Right cardiac atrium (tissue), 5 donors: ENCODE measurements at regions not wholly inside any gene's neighbourhood (a gene's known extent, or its start where the extent isn't known, plus 50 kb on each side); places are given as distances from the start of the nearest gene placed in this dataset.
A peak's percentile ranks its signal among the peaks of the same experiment; 100 is the strongest.
"Not testable (repeated sequence)": the region's sequence is repeated elsewhere in the genome, so short reads cannot be mapped to it uniquely, and the experiment has no call there.

Experiments
- ATAC-seq, 2 donors: fragments of 200-7000 bp; cut with Tn5 transposase; one replicate each; pipeline versions ENCODE4 v1.8.0 to v1.9.1; 2020; ENCODE audit warnings: moderate library complexity in 2 of 2, mild to moderate bottlenecking in 1 of 2
- DNase-seq, 3 donors: peaks; one replicate each; pipeline ENCODE4 v3.0.0-alpha.2; 2020
- H3K27ac ChIP-seq: one replicate; pipeline ENCODE4 v1.5.1; 2013; ENCODE audit warnings: mild to moderate bottlenecking, low read length, control low read depth, moderate library complexity
- H3K27me3 ChIP-seq: one replicate; pipeline ENCODE4 v1.6.1; 2013; ENCODE audit not compliant: control insufficient read depth, insufficient read depth
- H3K4me1 ChIP-seq: one replicate; pipeline ENCODE4 v1.6.1; 2013; ENCODE audit warnings: low read length; ENCODE audit not compliant: control insufficient read depth, insufficient read depth
- H3K4me3 ChIP-seq: one replicate; pipeline ENCODE4 v1.5.1; 2013; ENCODE audit warnings: low read length, control low read depth
- H3K9me3 ChIP-seq: one replicate; pipeline ENCODE4 v1.6.1; 2013; ENCODE audit warnings: low read length; ENCODE audit not compliant: control insufficient read depth
- WGBS: extraction: QIAGEN DNeasy Blood & Tissue Kit; methylation state at CpG from one replicate; pipeline ENCODE4 v1.1.7; 2013; 5-methylcytosine and 5-hydroxymethylcytosine counted together
- intact Hi-C, 4 donors: fragments of 100-400 bp; cut with DNase I; formaldehyde crosslinking; loops; one replicate each; pipeline versions ENCODE4 v1.11.0 to v1.14.0; 2022 to 2023
- donor health status: healthy with polysubstance abuse.
- donor health status: DM: no; HTN: yes; CAD: no.
- donor health status: DM: no; HTN: no; CAD: no.
- donor health status: DM: no; HTN: yes; CAD: no; lungs with severe emphysema.
- donor health status: DM: yes; HTN: yes; CAD: no.

- ATAC-seq, result no peak
- H3K4me1 ChIP-seq, result no peaks in the 10 kb centered on the region
- WGBS, result 90% methylated on average over 2 of the region's 2 CpGs
Measured at GRCh38 chr10:20551761-20552160, 345.4 kb downstream of the NEBL start.

GRCh38 chr10:20535897-20536881 lies 360.9 kb downstream of the NEBL start:
- no peak overlapping the region for H3K4me3 ChIP-seq
- 62% methylated on average over 7 of the region's 7 CpGs for WGBS

More at GRCh38 chr10:20551761-20552160, 345.4 kb downstream of the NEBL start:
- intact Hi-C loops, result no loop called here
- Histone ChIP-seq H3K27me3 (no peaks in the 10 kb centered on the region), H3K27ac (no peak overlapping the region), H3K4me3 (no peak overlapping the region), H3K9me3 (no peaks in the 10 kb centered on the region)
- no peak for DNase-seq

GRCh38 chr10:20531241-20531883 lies 365.7 kb downstream of the NEBL start:
- peak in 1 of 3 donors; percentile 28 for DNase-seq
- ATAC-seq, H3K9me3 ChIP-seq, H3K4me1 ChIP-seq, H3K27ac ChIP-seq, H3K27me3 ChIP-seq, H3K4me3 ChIP-seq, intact Hi-C loops: not testable (repeated sequence)
- 90% methylated on average over 19 of the region's 20 CpGs for WGBS

More at GRCh38 chr10:20535897-20536881, 360.9 kb downstream of the NEBL start:
- intact Hi-C loops, result no loop called here
- H3K27me3 ChIP-seq, result no peaks in the 10 kb centered on the region
- H3K27ac ChIP-seq, result no peak overlapping the region
- H3K9me3 ChIP-seq, result no peaks in the 10 kb centered on the region
- ATAC-seq, result no peak
- H3K4me1 ChIP-seq, result no peaks in the 10 kb centered on the region
- no peak for DNase-seq

GRCh38 chr10:20521186-20521585 lies 375.9 kb downstream of the NEBL start:
- H3K27me3 ChIP-seq, result no peaks in the 10 kb centered on the region
- no peak overlapping the region for H3K4me3 ChIP-seq
- intact Hi-C loops, result no loop called here
- ATAC-seq (no peak), DNase-seq (no peak)
- H3K27ac ChIP-seq, result no peak overlapping the region
- 82% methylated on average over 5 of the region's 5 CpGs for WGBS
- H3K4me1 ChIP-seq, result no peaks in the 10 kb centered on the region
- H3K9me3 ChIP-seq, result no peaks in the 10 kb centered on the region

GRCh38 chr10:20515654-20516053 lies 381.5 kb downstream of the NEBL start:
- 89% methylated on average over 3 of the region's 3 CpGs for WGBS
- intact Hi-C loops, result no loop called here
- Histone ChIP-seq H3K27me3 (no peaks in the 10 kb centered on the region), H3K9me3 (no peaks in the 10 kb centered on the region), H3K27ac (no peak overlapping the region), H3K4me1 (no peaks in the 10 kb centered on the region), H3K4me3 (no peak overlapping the region)
- DNase-seq (no peak), ATAC-seq (no peak)

GRCh38 chr10:20512631-20513030 lies 384.5 kb downstream of the NEBL start:
- 58% methylated on average over 8 of the region's 8 CpGs for WGBS
- H3K9me3 ChIP-seq, result no peaks in the 10 kb centered on the region
- H3K27me3 ChIP-seq, result no peaks in the 10 kb centered on the region
- intact Hi-C loops, result no loop called here
- H3K4me3 ChIP-seq, result no peak overlapping the region
- no peak overlapping the region for H3K27ac ChIP-seq
- DNase-seq (no peak), ATAC-seq (no peak)
- no peaks in the 10 kb centered on the region for H3K4me1 ChIP-seq

GRCh38 chr10:20508921-20509320 lies 388.2 kb downstream of the NEBL start:
- Histone ChIP-seq H3K27me3 (no peaks in the 10 kb centered on the region), H3K27ac (no peak overlapping the region), H3K9me3 (no peaks in the 10 kb centered on the region), H3K4me1 (no peaks in the 10 kb centered on the region), H3K4me3 (no peak overlapping the region)
- DNase-seq (no peak), ATAC-seq (no peak)
- intact Hi-C loops, result no loop called here

- Histone ChIP-seq H3K27me3 (no peaks in the 10 kb centered on the region), H3K27ac (no peak overlapping the region), H3K9me3 (no peaks in the 10 kb centered on the region), H3K4me3 (no peak overlapping the region), H3K4me1 (no peaks in the 10 kb centered on the region)
- ATAC-seq (no peak), DNase-seq (no peak)
- intact Hi-C loops, result no loop called here
- 78% methylated on average over 5 of the region's 5 CpGs for WGBS
Measured at GRCh38 chr10:20502903-20503585, 394.1 kb downstream of the NEBL start.

GRCh38 chr10:20494474-20494873 lies 402.6 kb downstream of the NEBL start:
- intact Hi-C loops, result no loop called here
- H3K9me3 ChIP-seq, result no peaks in the 10 kb centered on the region
- no peak for DNase-seq
- H3K4me1 ChIP-seq, result no peaks in the 10 kb centered on the region
- H3K27me3 ChIP-seq, result no peaks in the 10 kb centered on the region
- WGBS, result 83% methylated on average over 1 of the region's 1 CpG
- no peak overlapping the region for H3K4me3 ChIP-seq
- H3K27ac ChIP-seq, result no peak overlapping the region
- no peak for ATAC-seq

- Histone ChIP-seq H3K9me3 (no peaks in the 10 kb centered on the region), H3K4me3 (no peak overlapping the region), H3K27me3 (no peaks in the 10 kb centered on the region), H3K4me1 (no peaks in the 10 kb centered on the region), H3K27ac (no peak overlapping the region)
- DNase-seq (no peak), ATAC-seq (no peak)
- intact Hi-C loops, result no loop called here
- WGBS, result 35% methylated on average over 2 of the region's 2 CpGs
Measured at GRCh38 chr10:20492447-20492846, 404.7 kb downstream of the NEBL start.

GRCh38 chr10:20489961-20490360 lies 407.1 kb downstream of the NEBL start:
- H3K4me3 ChIP-seq, result no peak overlapping the region
- no peak for DNase-seq
- H3K27ac ChIP-seq, result no peak overlapping the region
- intact Hi-C loops, result no loop called here
- H3K9me3 ChIP-seq, result no peaks in the 10 kb centered on the region
- WGBS, result 96% methylated on average over 4 of the region's 4 CpGs
- no peak for ATAC-seq
- no peaks in the 10 kb centered on the region for H3K4me1 ChIP-seq
- H3K27me3 ChIP-seq, result no peaks in the 10 kb centered on the region
